ENCODE measurements at regions not wholly inside any gene's neighbourhood (a gene's known extent, or its start where the extent isn't known, plus 50 kb on each side); places are given as distances from the start of the nearest gene placed in this dataset.
"Not testable (repeated sequence)": the region's sequence is repeated elsewhere in the genome, so short reads cannot be mapped to it uniquely, and the experiment has no call there.

GRCh38 chr17:31692027-31692426, 167.0 kb downstream of the COPRS start:
- DNase-seq = no peak
- ATAC-seq (ENCODE audit: poor library complexity) = no peak
- intact Hi-C loops (cut with DNase I) = loop anchor here (5.0 kb wide), 1 partner anchor 130 kb away; no protein-coding TSS in a partner anchor

DNA sequence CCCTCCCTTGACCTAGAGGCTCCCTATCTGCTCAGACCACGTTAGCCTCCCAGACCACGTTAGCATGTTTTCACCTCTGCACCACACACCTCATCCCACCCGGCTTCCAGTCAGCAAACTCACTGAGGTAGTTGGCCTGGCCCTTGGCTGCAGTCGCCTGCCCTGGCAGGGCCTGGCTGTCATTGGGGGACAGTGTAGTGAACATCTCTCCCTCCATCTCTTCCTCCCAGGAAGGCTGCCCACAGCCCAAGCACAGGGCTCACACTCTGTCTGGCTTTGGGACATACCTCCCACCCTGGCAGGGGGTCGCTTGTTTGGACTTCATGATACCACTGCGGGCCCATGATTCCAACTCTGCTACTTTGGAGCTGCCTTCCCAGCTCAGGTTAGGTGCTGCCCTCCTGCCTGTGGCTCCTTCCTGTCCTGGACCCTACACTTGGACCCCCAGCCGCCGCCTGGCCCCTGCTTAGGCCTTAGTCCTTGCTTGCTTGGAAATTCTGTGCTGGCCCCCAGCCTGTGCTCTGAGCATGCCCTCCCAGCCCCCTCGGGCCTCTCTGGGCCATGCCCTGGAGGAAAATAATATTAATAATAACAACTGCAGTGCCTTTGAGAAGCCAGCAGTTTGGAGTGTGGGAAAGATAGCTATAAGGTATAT, 167.7 kb downstream of the COPRS start:
- DNase-seq = no peak
- ATAC-seq (ENCODE audit: poor library complexity) = no peak
- intact Hi-C loops (cut with DNase I) = loop anchor here (5.0 kb wide), 1 partner anchor 129 kb away; no protein-coding TSS in a partner anchor

GRCh38 chr17:31690151-31690551, 168.9 kb downstream of the COPRS start:
- ATAC-seq (ENCODE audit: poor library complexity) = no peak
- intact Hi-C loops (cut with DNase I) = loop anchor here (5.0 kb wide), 1 partner anchor 128 kb away; no protein-coding TSS in a partner anchor
- DNase-seq = no peak

DNA sequence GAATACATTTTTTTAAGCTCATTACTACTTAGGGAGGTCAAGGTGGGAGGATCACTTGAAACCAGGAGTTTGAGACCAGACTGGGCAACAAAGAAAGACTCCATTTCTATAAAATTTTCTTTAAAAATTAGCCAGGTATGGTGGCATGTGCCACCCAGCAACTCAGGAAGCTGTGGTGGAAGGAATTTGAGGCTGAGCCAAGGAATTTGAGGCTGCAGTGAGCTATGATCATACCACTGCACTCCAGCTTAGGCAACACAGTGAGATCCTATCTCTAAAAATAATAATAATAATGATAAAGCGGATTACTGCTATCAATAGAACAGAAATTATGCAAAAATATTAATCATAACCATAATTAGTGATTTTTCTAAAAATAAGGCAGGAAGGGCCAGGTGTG, 170.3 kb downstream of the COPRS start:
- ATAC-seq (ENCODE audit: poor library complexity) = no peak
- intact Hi-C loops (cut with DNase I) = no loop called here
- DNase-seq = no peak

DNA sequence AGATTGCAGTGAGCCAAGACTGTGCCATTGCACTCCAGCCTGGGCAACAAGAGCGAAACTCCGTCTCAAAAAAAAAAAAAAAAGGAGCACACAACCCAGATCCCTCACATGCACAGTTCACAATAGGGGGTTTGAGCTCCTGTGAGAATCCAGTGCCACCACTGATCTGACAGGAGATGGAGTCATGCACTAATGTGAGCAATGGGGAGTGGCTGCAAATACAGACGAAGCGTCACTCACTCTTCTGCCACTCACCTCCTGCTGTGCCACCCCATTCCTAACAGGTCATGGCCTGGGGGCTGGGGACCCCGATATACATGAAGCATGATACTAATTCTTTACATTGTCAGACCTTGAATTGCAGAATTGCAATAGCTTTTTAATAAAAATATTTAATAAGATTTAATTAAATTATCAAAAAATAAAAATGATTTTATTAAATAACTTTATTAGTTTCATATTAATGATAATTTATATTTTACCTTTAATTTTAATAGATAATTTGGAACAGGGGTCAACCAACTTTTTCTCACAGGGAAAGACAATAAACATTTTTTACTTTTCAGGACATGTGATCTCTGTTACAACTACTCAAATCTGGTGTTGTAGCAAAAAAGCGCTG, 171.4 kb downstream of the COPRS start:
- intact Hi-C loops (cut with DNase I) = no loop called here
- DNase-seq (no peak), ATAC-seq (ENCODE audit: poor library complexity) (no peak)

- DNase-seq = no peak
- intact Hi-C loops (cut with DNase I) = no loop called here
- ATAC-seq (ENCODE audit: poor library complexity) = no peak
Observed at GRCh38 chr17:31686495-31686894, 172.5 kb downstream of the COPRS start.

DNA sequence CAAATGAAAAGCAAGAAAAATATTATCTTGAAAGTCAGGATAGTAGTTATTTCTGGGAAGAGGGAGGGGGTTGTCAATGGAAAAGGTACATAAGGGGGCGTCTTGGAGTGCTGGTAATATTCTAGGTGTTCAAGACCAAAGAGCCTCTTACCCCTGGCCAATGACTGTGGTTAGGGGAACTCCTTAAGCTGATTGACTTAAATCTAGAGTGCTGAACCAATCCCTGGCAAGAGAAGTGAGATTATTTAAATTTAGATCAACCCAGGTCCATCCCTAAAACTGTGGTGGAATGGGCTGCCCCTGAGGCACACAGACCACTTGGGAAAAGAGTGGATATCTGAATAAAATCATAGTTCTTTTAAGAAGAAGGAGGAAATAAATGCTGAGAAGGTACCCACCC, 174.1 kb downstream of the COPRS start:
- intact Hi-C loops (cut with DNase I) = no loop called here
- ATAC-seq (ENCODE audit: poor library complexity) (no peak), DNase-seq (no peak)

DNA sequence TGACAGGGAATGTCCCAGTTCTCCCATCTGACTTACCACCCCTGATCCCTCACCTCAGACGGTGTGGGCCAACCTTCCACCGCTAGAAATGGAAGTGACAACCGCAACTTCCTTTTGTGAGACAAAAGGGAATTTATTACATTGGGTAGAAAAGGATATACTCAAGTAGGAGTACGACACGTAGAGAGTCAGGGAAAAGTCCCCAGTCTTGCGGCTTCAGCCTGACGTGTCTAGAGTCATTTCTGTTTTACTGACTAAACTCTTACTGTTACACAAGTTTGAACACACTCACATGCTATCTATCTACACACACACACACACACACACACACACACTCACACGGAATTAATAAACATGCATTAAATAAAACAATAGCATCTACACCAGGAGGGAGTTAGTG, 178.9 kb downstream of the COPRS start:
- ATAC-seq (ENCODE audit: poor library complexity) (no peak), DNase-seq (no peak)
- intact Hi-C loops (cut with DNase I) = no loop called here

DNA sequence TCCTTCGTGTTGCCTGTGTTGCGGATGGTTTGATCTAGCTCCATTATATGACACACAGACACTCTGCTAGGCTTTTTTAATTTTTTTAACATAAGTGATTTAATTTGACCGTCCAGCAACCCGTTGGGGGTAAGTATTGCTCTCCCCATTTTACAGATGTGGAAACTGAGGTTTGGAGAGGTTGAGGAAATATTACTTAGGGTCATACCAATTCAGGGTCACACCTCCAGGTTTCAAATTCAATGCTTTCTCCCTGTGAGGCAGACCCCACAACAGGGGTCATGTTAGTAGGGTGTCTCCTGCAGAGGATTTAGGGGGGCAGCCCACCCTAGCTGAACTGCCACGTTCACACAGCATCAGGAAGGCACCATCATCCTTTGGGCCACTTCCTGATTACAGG, 179.4 kb downstream of the COPRS start:
- DNase-seq (no peak), ATAC-seq (ENCODE audit: poor library complexity) (no peak)
- intact Hi-C loops (cut with DNase I) = no loop called here

DNA sequence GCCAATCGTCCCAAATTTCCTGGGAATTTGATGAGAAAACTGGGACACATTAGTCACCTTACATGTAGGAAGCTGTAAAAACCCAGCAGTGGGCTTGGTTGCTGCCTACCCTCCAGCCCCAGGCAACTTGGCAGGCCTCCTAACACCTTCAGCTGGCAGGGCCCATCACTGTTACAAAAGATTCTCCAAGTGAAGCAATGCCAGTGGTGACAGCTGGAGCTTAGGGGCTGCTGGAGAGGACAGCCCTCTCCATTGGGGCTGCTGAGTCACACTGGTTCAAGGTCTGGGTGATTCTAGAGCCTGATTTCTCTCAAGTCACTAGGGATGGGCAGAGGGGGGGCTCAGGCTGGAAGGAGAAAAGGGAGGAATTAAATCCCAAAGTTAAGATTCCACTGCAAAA, 180.6 kb downstream of the COPRS start:
- peak; percentile 72 for ATAC-seq (ENCODE audit: poor library complexity)
- no peak for DNase-seq
- intact Hi-C loops (cut with DNase I) = no loop called here

GRCh38 chr17:31677681-31678080, 181.4 kb downstream of the COPRS start:
- intact Hi-C loops (cut with DNase I) = no loop called here
- DNase-seq (no peak), ATAC-seq (ENCODE audit: poor library complexity) (peak; percentile 31)

DNA sequence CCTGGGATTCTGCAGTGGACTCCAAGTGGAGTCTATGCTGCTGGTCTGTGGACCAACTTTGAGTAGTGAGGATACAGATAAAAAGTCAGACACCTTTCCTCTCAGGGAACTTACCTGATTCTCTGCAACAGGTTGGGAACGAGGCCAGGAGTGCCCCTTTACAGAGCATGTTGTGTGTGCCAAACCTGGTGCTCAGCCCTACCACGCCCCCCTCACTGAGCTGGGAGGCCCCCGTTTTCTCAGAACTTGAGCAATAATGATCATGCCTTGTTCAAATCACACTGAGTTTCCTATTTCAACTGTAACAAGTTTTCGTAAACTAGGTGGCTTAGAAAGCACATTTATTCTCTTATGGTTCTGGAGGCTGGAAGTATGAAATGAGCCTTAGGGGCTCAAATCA, 182.0 kb downstream of the COPRS start:
- no peak for ATAC-seq (ENCODE audit: poor library complexity)
- intact Hi-C loops (cut with DNase I) = no loop called here

GRCh38 chr17:31675392-31675791, 183.7 kb downstream of the COPRS start:
- DNase-seq; ATAC-seq (ENCODE audit: poor library complexity); intact Hi-C loops (cut with DNase I): not testable (repeated sequence)

More for the DNA sequence above, 182.0 kb downstream of the COPRS start:
- DNase-seq = no peak

- intact Hi-C loops (cut with DNase I) = no loop called here
- ATAC-seq (ENCODE audit: poor library complexity) (no peak), DNase-seq (no peak)
Observed at GRCh38 chr17:31674717-31675349, 184.2 kb downstream of the COPRS start.

GRCh38 chr17:31674305-31674704, 184.7 kb downstream of the COPRS start:
- no peak for DNase-seq
- no peak for ATAC-seq (ENCODE audit: poor library complexity)
- intact Hi-C loops (cut with DNase I) = no loop called here

DNA sequence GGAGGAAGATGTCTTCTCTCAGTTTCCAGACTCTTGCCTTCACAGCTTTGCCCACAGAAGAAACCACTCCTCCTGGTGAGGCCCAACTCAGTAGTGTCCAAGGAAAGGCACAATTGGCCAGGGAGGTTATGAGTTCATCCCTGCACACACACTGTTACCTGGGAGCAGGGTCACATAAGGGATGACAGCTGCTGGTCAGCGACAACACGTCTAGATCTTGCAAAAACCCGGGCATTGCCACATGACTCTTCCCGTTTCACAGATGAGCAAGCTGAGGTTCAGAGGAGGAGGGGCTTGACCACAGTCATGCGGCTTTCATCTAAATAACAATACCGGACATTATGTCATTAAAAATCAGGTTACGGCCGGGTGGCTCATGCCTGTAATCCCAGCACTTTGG, 186.0 kb downstream of the COPRS start:
- intact Hi-C loops (cut with DNase I) = no loop called here
- ATAC-seq (ENCODE audit: poor library complexity) = no peak
- no peak for DNase-seq

DNA sequence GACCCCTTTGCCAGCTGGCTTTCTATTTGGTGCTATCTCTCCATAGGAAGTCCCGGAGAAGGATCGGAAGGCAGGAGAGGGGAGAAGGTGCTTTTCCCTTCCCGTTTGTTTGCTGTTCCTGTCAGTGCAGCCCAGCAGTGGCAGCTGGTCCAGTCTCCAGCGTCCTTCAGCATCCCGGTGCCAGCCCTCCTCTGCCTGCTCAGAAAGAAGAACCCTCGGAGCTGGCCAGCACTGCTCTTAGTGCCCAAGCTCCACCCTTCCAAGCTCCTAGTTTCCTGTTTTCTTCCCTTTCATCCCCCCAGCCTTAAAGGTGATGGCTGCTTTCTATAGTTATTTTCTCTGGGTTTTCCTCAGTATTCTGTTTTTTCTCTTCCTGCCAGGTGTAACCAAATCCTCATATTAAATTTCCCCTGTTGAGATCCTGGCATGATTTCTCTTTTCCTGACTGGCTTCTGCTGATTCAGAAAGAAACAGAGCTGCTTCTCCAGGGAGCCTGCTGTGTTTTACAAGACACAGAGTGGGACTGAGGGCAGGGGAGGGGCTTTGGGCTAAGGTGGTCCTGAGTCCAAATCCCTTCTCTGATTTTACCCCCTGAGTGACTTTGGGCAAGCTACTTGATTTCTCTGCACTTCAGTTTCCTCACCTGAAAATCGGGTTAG, 186.8 kb downstream of the COPRS start:
- DNase-seq = no peak
- no peak for ATAC-seq (ENCODE audit: poor library complexity)
- intact Hi-C loops (cut with DNase I) = no loop called here

DNA sequence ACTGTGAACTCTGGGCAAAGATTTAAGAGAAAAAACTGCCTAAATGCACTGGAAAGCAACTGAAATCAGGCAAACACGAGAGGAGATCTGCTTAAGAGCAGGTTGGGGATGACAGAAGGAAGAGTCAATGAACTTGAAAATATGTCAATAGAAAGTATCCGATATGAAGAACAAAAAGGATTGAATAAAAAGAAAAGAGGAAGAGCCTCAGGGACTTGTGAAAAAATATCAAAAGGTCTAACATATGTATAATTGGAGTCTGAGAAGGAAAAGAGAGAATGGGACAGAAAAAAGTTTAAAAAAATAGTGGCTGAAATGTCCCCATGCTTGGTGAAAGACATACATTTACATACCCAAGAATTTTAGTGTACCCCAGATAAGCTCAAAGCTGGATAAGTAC, 195.5 kb downstream of the COPRS start:
- no peak for ATAC-seq (ENCODE audit: poor library complexity)
- intact Hi-C loops (cut with DNase I) = no loop called here
- no peak for DNase-seq

DNA sequence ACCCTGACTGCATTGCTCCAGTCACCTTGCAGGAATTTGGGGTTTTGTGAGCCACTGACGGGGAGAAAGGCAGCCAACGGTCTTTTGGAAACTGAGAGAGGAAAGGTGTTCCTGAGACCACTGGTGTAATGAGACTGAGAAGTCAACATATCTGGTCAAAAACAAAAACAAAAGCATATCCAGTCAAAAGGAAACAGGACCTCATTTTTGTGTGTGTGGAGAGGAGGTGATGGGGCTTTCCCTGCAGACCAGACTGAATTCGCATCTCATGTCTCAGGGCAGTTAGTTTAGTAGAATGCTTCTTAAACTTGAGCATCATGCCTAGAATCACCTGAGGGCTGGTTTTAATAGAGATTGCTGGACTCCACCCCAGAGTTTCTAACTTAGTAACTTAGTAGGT, 198.4 kb downstream of the COPRS start:
- intact Hi-C loops (cut with DNase I) = no loop called here

DNA sequence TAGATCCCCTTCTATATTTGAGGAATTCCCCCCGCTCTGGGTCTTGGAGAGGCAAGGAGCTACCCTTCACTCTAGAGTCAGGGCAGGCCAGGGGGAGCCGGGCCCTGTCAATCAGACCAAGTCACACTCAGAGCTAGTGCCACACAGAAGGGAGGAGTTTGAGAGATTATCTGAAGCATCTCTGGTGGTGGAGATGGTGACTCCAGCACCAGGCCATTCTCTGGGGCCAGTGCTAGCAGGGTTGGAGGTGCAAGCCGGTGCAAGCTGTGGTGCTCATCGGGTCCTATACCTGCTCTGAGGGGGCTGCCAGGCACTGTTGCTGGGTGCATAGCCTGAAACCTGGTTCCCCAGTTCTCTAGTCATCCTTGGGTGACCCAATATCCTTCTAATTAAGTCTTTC, 201.2 kb downstream of the COPRS start:
- intact Hi-C loops (cut with DNase I) = no loop called here
- ATAC-seq (ENCODE audit: poor library complexity) = no peak
- no peak for DNase-seq

More for the DNA sequence above, 198.4 kb downstream of the COPRS start:
- no peak for DNase-seq
- ATAC-seq (ENCODE audit: poor library complexity) = no peak
